ENCODE measurements at regions not wholly inside any gene's neighbourhood (a gene's known extent, or its start where the extent isn't known, plus 50 kb on each side); places are given as distances from the start of the nearest gene placed in this dataset.

DNA sequence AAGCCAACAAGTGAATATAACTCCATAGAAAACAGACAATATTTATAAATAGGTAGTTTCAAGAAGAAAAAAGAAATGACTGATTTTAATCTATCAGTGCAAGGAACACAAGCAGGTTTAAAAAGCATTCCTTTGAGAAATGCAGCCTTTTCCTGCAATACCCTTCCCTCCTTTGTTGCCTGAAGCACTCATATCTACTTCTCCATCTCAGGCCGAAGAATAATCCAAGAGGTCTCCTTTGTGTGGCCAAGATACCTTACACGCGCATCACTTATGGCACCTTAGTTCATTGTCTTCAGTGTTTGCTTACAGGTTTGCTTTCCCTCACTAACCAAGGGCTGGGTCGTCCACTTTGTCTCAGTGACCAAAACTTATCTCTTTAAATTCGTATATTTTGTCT, 93.0 kb downstream of the MAIP1 start:
- no peak for TF ChIP-seq CTCF (IDR thresholded peaks at IDR 0.05)
- TF ChIP-seq POLR2A (IDR thresholded peaks at IDR 0.05; ENCODE audit: low read depth): no peak
- TF ChIP-seq EP300 (IDR thresholded peaks at IDR 0.05): no peak
- no peak for TF ChIP-seq POLR2AphosphoS5 (IDR thresholded peaks at IDR 0.05)

Measured in esophagus muscularis mucosa (tissue), 4 donors.